Urinary bladder (tissue), 3 donors: ENCODE measurements at regions not wholly inside any gene's neighbourhood (a gene's known extent, or its start where the extent isn't known, plus 50 kb on each side); places are given as distances from the start of the nearest gene placed in this dataset.

Source experiments
- DNase-seq: peaks from one replicate; pipeline ENCODE4 v3.0.0-alpha.2; 2015; ENCODE audit errors: extremely low spot score
- H3K27ac ChIP-seq: one replicate; pipeline ENCODE4 v1.5.1; 2013; ENCODE audit warnings: low read depth, mild to moderate bottlenecking, moderate library complexity
- H3K36me3 ChIP-seq: one replicate; pipeline ENCODE4 v1.6.1; 2013; ENCODE audit warnings: mild to moderate bottlenecking, moderate library complexity; ENCODE audit not compliant: insufficient read depth
- H3K4me1 ChIP-seq: one replicate; pipeline ENCODE4 v1.6.1; 2013; ENCODE audit warnings: mild to moderate bottlenecking, moderate library complexity; ENCODE audit not compliant: insufficient read depth
- H3K4me3 ChIP-seq: one replicate; pipeline ENCODE4 v1.5.1; 2013; ENCODE audit warnings: low read depth, low read length
- WGBS: extraction: QIAGEN DNeasy Blood & Tissue Kit; methylation state at CpG from one replicate; pipeline ENCODE4 v1.1.7; 2013; 5-methylcytosine and 5-hydroxymethylcytosine counted together
- donor health status: healthy with polysubstance abuse.
- donor health status: healthy.

DNA sequence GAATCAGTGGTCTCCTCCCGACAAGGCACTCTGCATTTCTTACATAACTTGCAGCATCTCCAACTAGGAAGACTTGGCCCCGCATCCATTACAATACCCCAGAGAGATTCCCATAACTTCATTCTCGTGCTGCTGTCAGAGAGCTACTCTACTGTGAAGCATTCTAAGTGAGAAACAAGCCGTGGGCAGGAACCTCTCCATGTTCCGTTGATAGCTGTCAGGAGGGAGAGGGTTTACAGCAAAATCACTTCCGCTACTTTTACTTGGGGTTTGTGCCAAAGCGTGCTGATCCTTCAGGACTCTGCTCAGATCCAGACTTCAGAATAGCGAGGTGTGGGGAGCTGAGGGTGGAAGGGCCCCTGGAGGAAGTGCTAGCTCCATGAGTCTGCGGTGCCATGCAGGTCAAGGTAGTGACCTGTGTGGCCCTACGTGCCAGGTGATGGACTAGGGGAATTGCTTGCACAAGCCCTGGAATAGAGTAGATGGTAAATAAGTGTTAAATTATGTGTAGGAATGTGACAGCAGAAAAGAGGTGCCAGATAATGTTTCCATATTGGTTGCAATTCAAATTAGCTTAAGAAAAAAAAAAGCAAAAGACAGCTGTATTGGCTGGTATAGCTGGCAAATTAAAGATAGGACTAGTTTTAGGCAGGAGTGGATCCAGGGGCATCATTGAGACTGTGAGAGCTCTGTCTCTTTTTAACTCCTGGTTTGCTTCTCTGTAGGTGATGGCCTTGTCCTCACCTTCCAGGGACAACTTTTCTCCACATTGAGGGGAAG lies 358.5 kb upstream of the ERCC4 start:
- Histone ChIP-seq H3K4me1 (no peaks in the 10 kb centered on the region), H3K4me3 (no peak overlapping the region), H3K36me3 (no peaks in the 10 kb centered on the region), H3K27ac (no peak overlapping the region)
- 60% methylated on average over 10 of the region's 10 CpGs for WGBS
- no peak for DNase-seq

DNA sequence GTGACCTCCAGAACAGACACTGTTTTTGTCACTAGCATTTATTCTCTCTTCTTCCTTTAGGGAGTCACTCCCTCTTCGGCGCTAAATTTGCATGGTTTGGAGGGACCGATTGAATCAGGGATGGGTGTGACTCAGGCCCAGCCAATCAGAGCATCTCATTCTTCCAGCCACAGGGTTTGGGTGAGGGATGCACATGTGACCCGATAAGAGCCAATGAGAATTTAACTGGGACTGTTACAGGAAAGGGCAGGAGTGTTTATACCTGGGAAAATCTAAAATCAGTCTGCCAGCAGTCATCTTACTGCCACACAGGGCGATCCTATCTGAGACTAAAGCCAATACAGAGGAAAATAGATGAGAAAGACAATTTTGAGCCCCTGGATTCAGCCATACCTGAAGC lies 351.2 kb upstream of the ERCC4 start:
- Histone ChIP-seq H3K4me3 (no peak overlapping the region), H3K27ac (no peak overlapping the region), H3K36me3 (no peaks in the 10 kb centered on the region), H3K4me1 (no peaks in the 10 kb centered on the region)
- WGBS = 92% methylated on average over 5 of the region's 5 CpGs
- no peak for DNase-seq

DNA sequence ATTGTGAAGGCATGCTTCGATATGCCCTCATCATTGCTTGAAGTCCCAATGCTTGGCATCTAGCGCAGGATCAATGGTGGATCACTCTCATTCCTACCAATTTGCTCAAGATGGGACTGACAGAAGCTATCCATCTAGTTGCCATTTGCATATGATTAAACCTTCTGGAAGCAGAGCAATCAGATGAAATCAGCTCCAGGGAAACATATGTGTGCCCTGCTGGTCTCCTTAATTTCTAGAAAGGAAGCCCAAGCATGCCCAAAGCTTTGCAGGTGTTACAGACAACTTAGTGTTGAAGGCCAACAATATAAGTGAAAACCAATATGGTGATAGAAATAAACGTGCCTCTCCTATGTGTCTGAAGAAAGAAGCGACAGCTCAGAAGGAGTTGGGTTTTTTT lies 350.0 kb upstream of the ERCC4 start:
- Histone ChIP-seq H3K4me1 (no peaks in the 10 kb centered on the region), H3K27ac (no peak overlapping the region), H3K4me3 (no peak overlapping the region), H3K36me3 (no peaks in the 10 kb centered on the region)
- 83% methylated on average over 4 of the region's 4 CpGs for WGBS
- DNase-seq = no peak

DNA sequence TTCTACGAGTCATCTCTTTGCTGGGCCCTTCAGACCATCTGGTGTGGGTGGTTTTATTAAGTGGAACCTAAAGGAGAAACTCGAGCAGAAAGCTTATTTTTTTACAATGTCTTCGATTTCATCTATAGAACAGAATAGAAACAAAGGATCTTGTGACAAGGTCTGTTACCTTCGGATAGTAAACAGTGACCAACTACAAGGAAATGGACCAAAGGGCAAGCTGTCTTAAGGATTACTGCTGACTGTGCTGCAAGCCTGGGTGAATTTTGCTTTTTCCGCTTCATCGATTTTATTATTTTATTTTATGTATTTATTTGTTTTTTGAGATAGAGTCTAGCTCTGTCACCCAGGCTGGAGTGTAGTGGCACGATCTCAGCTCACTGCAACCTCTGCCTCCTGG lies 348.9 kb upstream of the ERCC4 start:
- Histone ChIP-seq H3K27ac (no peak overlapping the region), H3K36me3 (no peaks in the 10 kb centered on the region), H3K4me1 (no peaks in the 10 kb centered on the region), H3K4me3 (no peak overlapping the region)
- 72% methylated on average over 7 of the region's 7 CpGs for WGBS
- no peak for DNase-seq

DNA sequence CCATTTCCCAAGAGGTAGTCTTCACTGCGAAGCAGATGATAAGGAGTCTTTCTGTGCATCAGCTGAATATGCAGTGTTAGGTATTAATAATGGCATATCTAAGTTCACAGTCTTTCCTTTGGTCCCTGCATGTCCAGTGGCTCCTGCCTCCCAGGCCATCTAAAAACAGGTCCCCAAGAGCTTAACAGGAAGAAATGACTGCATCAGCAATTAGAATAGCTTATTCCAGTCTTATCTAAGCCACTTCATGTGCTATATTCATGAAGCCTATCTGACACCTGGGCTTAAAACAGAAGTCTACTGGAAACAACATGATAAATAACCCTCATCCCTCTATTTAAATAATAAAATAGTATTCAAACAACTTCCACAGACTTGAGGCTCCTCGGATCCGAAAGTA lies 346.1 kb upstream of the ERCC4 start:
- no peaks in the 10 kb centered on the region for H3K36me3 ChIP-seq
- no peak for DNase-seq
- no peak overlapping the region for H3K27ac ChIP-seq
- 76% methylated on average over 3 of the region's 3 CpGs for WGBS
- H3K4me1 ChIP-seq = no peaks in the 10 kb centered on the region
- H3K4me3 ChIP-seq = no peak overlapping the region

DNA sequence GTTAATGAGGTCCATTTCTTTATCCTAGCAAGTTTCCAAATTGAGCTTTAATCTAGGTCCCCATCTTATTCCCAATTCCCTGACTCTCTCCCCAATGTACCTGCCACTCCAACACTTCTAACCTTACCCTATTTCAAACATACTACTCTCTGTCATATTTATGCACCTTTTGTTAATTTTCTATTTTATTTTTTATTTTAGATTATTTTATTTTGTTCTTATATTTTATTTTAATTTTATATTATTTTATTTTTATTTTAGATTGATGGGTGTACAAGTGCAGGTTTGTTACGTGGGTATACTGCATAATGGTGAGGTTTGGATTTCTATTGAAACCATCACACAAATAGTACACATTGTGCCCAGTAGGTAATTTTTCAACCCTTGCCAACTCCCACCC lies 333.9 kb upstream of the ERCC4 start:
- Histone ChIP-seq H3K4me1 (no peaks in the 10 kb centered on the region), H3K27ac (no peak overlapping the region), H3K36me3 (no peaks in the 10 kb centered on the region), H3K4me3 (no peak overlapping the region)
- DNase-seq = no peak
- WGBS = 79% methylated on average over 1 of the region's 1 CpG

DNA sequence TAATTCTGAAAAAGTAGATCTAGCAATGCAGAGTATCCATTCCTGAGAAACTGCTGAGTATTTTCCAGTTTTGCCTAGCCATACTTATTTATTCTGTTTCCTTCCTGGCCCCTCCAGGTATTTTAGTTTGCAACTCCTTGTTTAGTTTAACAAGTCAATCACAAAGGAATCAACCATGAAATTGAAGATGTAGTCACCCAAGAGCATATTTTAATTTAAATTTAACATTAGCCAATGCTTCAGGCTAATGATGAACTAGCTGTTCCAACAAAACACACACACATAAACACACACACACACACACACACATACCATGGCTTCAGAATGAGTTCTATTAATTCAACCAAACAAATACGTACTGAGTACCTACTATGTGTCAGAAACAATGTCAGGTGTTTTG lies 332.8 kb upstream of the ERCC4 start:
- 66% methylated on average over 1 of the region's 1 CpG for WGBS

DNA sequence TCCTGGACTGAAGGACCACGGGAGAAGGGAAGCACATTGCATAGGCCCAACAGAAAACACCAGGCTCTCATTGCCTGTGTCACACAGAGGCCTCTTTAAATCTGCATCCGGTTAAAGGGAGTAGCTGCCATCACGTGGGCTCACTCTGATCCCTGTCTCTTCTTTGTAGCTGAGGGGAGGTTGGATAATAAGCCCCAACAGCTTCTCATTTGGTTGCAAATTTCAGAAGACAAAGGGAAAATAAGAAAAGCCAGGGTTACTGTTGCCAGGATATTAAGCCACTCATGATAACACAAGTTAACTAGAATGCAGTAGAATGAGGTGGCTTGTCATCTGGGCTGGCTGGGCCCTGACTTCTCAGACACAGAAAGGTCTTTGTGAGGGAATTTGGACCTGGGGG lies 325.1 kb upstream of the ERCC4 start:
- 11% methylated on average over 3 of the region's 3 CpGs for WGBS
- no peak overlapping the region for H3K27ac ChIP-seq
- no peaks in the 10 kb centered on the region for H3K36me3 ChIP-seq
- no peak for DNase-seq
- H3K4me1 ChIP-seq = no peaks in the 10 kb centered on the region
- H3K4me3 ChIP-seq = no peak overlapping the region

More for the DNA sequence above, 332.8 kb upstream of the ERCC4 start:
- no peaks in the 10 kb centered on the region for H3K4me1 ChIP-seq
- no peaks in the 10 kb centered on the region for H3K36me3 ChIP-seq
- H3K27ac ChIP-seq = no peak overlapping the region
- no peak for DNase-seq
- H3K4me3 ChIP-seq = no peak overlapping the region

DNA sequence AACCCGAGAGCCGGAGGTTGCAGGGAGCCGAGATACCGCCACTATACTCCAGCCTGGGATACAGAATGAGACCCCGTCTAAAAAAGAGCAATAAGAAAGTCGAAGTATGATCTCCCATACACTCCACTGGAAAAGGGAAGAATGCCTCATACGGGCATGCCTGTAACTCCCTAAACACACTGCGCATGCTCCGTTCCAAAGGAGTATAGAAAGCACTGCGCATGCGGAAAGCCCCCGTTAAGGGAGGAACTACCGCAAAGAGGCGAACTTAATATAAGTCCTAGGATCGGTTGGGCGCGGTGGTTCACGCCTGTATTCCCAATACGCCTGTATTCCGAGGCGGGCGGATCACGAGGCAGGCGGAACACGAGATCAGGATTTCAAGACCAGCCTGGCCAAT lies 313.1 kb upstream of the ERCC4 start:
- no peak overlapping the region for H3K27ac ChIP-seq
- no peak overlapping the region for H3K4me3 ChIP-seq
- 88% methylated on average over 25 of the region's 25 CpGs for WGBS
- no peak for DNase-seq
- H3K36me3 ChIP-seq = no peaks in the 10 kb centered on the region
- H3K4me1 ChIP-seq = no peaks in the 10 kb centered on the region

DNA sequence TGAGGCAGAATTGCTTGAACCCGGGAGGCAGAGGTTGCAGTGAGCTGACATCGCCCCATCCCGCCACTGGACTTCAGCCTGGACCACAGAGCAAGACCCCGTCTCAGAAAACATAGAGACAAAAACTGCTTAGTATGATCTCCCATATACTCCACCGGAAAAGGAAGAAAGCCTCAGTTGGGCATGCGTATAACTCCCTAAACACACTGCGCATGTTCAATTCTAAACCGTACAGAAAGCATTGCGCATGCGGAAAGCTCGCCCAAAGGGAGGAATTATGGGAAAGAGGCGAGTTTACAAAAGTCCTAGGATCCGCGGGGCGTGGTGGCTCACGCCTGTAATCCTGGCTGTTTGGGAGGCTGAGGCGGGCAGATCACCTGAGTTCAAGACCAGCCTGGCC lies 312.7 kb upstream of the ERCC4 start:
- H3K27ac ChIP-seq = no peak overlapping the region
- no peak overlapping the region for H3K4me3 ChIP-seq
- 90% methylated on average over 17 of the region's 17 CpGs for WGBS
- no peak for DNase-seq
- no peaks in the 10 kb centered on the region for H3K36me3 ChIP-seq
- no peaks in the 10 kb centered on the region for H3K4me1 ChIP-seq

DNA sequence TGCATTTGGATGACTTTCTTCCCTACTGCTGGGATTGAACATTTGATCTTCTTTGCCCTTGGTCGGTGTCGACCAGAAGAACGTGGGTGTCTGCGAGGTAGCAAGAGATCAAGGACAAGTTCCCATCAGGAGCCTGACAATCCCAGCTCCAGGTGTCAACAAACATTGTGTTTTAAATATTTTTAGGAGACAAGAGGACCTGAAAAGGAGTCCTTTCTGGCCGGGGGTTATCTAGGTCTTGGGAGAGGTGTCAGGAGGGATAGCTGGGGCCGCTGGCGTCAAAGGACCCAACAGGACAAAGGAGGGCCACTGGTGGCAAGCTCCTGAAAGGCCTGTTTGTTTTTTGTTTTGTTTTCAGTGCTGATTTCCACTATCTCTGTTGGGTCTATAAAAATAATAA lies 308.4 kb upstream of the ERCC4 start:
- 50% methylated on average over 7 of the region's 7 CpGs for WGBS
- Histone ChIP-seq H3K36me3 (no peaks in the 10 kb centered on the region), H3K27ac (no peak overlapping the region), H3K4me3 (no peak overlapping the region), H3K4me1 (no peaks in the 10 kb centered on the region)
- no peak for DNase-seq

DNA sequence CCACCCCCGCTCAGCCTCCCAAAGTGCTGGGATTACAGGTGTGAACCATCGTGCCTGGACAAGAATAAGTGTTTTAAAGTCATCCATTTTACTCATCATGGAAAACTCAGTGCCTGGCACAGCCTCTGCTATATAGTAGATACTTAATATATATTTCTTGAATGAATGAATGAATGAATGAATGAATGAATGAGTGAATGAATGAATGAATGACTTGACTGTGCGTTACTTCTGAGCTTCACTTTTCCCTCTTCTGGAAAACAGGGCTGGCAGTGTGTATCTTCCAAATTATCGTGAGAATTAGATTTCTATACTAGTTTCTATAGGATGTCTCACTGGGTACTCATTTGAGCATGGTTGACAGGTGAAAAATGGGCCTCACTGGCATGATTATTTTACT lies 307.3 kb upstream of the ERCC4 start:
- H3K4me1 ChIP-seq = no peaks in the 10 kb centered on the region
- no peak overlapping the region for H3K27ac ChIP-seq
- H3K36me3 ChIP-seq = no peaks in the 10 kb centered on the region
- 84% methylated on average over 4 of the region's 4 CpGs for WGBS
- no peak for DNase-seq
- H3K4me3 ChIP-seq = no peak overlapping the region

DNA sequence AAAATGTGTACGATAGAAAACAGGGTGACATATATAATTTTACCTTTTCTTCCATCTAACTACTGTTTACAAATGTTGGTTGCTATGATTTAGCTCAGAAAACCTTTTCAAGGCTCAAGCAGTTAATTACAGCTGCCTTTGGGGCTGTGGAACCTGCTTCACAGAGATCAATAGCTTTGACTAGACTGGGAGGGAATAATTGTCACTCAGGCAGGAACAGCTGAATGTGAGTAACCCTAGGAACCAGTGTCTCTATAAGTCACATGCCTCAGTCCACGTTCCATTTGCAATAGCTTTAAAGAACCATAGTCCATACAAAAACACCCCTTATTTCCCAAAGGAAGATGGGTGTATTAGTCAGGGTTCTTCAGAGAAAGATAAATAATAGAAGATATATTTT lies 306.8 kb upstream of the ERCC4 start:
- Histone ChIP-seq H3K36me3 (no peaks in the 10 kb centered on the region), H3K4me1 (no peaks in the 10 kb centered on the region), H3K4me3 (no peak overlapping the region), H3K27ac (no peak overlapping the region)
- DNase-seq = no peak
- WGBS = 74% methylated on average over 2 of the region's 2 CpGs

DNA sequence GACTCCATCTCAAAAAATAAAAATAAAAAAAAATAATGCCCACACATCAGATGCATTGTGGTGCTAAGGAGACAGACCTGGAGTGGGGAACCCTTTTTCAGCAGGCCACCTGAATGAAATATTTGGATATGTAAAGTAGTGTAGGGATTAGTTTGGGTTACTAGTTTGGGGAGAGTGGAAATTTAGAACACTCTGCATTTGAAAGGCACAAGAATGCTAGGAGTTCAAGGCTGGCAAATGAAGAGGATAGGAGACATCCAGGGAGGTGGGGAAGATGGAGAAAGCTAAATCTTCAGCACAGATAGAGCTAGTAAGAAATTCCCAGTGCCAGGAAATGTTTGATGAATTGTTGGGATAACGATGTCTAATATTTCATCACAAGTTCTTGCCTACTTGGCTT lies 298.3 kb upstream of the ERCC4 start:
- H3K4me1 ChIP-seq = no peaks in the 10 kb centered on the region
- H3K4me3 ChIP-seq = no peak overlapping the region
- no peaks in the 10 kb centered on the region for H3K36me3 ChIP-seq
- WGBS = 81% methylated on average over 1 of the region's 1 CpG
- H3K27ac ChIP-seq = no peak overlapping the region
- no peak for DNase-seq

DNA sequence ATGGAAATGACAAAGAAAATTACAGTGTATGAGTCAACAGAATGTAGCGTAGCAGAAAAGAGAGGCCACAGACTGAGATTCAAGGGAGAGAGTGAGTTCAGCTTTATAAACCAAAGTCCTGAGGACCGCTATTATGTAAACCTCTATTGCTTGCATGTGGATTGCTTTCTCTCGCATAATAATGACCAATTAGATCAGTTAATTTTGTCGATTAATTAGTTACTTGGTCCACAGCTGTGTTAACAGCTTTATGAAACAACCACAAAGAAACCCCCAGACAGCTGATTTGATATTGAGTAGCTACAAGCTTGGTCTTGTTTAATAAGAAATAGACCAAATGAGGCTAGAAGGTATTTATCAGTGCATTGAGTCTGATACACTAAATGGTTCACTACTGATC lies 291.8 kb upstream of the ERCC4 start:
- WGBS = 87% methylated on average over 4 of the region's 4 CpGs
- no peak for DNase-seq
- Histone ChIP-seq H3K36me3 (no peaks in the 10 kb centered on the region), H3K4me1 (no peaks in the 10 kb centered on the region), H3K4me3 (no peak overlapping the region), H3K27ac (no peak overlapping the region)
